ENCODE measurements at regions not wholly inside any gene's neighbourhood (a gene's known extent, or its start where the extent isn't known, plus 50 kb on each side); places are given as distances from the start of the nearest gene placed in this dataset.
A peak's percentile ranks its signal among the peaks of the same experiment; 100 is the strongest.

DNA sequence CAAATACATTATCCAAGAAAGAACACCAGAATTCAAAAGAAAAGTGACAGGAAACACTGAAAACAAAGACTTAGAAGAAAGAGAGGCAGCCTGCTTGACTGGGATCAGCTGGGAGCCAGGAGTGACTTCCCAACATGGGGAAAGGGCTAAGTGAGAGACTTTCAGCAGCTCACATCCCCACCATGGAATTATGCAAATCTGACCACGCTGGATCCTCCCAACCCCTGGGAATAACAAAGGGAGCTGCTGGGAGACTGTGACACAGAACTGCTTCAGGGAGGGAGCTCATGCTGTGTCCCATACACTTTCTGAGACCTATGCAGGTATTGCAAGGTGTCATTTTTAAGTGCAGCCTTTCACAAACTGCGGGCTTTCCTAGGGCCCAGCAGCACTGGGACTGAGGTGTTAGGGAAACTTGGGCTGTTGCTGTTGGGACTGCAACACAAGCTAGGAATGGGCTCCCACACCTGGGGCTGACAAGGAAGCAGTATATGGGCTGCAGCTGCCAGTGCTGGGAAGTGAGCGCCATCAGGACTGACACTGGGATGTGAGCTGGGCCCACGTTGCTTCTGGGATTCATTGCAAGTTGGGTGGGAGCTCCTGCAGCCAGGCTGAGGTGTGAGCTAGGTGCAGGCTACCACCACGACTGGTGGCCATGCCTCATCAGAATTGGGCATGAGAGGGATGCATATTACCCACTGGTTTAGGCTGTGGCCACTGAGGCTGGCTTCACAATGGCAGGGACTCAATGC, 139.1 kb downstream of the KDR start:
- DNase-seq = no peak

DNA sequence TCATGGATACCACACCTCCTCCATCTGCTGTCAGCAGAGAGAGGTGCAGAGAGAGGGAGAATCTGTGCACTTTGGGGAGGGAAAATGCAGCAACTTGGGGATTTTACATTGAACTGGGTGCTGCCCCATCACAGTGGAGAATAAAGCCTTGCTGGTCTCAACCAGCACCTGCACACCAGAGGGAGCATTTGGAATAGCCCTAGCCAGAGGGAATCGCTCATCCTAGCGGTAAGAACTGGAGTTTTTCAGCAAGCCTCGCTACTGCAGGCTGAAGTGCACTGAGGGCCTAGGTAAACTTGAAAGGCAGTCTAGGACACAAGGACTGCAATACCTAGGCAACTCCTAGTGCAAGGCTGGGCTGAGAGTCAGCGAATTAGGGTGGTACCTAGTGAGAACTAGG, 148.7 kb downstream of the KDR start:
- DNase-seq = no peak

DNA sequence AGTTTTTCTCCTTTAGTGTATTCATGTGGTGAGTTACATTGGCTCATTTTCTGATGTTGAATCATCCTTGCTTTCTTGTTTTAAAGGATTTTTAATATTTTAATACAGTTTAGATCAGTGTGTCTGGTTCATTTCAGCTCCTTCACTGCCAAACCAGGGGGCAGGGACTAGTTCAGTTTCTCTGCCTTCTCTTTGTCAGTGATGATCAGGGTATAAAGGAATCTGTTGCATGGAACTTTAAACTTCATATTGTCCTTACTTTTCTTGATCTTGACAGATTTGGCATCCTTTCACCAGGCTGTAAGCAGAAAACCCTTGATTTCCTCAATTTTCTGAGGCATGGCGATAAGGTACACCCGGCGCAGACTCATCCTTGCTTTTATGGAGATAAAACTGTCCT, 149.4 kb downstream of the KDR start:
- no peak for DNase-seq

DNA sequence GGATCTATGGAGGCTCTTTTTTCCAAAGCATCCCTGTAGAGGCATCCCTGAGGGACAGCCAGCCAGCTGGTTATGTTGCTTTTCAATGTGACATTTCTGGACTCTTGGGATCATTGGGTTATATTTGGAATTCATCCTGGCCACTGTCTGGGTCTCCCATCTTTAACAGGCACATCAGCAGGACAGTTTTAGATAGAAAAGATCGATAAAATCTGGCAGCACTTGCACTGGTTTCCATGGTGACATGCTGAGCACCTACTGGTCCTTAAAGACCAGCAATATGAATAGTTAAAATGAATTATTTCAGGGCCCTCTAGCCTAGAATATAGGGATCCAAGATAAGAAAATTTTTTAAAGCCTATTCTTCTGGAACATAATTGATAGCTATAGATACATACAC, 151.6 kb downstream of the KDR start:
- no peak for DNase-seq

DNA sequence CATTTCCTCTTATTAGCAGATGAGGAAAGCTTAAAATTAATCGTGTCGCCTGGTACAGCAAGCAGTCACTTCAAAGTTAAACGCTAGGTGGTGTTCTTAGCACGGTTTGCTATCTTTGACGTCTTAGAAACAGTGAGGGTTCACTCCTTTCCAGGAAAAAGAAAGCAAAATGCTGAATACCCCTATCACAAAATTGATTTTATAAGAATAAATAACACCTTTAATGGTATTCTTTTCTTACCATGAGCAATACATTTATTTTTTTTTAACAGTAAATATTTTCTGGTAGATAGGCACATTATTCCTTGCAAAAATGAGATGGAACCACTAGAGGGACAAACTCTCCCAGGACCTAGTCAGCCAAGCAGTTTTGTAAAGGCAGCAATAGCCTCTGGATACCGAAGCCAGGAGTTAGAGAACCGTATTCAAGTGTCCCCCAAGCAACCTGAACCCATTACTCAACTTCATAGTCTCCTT, 153.9 kb downstream of the KDR start:
- peak; percentile 13 for DNase-seq

DNA sequence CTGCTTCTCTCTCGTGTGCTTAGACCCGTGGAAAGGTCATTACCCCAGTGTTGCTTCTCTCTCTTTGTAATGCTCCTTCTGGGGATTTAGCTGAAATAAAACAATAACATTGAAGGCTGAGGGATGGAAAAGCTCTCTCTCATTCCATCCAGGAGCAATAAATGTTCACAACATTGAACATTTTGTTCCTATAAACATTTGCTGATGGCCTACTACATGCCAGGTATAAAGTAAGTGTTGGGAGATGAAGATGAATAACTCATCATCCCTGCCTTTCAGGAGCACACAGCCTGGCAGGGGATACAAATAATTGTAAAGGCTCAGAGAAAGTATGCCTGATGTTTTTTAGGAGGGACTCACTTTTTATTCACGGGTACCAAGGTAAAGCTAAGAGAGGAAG, 158.1 kb downstream of the KDR start:
- no peak for DNase-seq

DNA sequence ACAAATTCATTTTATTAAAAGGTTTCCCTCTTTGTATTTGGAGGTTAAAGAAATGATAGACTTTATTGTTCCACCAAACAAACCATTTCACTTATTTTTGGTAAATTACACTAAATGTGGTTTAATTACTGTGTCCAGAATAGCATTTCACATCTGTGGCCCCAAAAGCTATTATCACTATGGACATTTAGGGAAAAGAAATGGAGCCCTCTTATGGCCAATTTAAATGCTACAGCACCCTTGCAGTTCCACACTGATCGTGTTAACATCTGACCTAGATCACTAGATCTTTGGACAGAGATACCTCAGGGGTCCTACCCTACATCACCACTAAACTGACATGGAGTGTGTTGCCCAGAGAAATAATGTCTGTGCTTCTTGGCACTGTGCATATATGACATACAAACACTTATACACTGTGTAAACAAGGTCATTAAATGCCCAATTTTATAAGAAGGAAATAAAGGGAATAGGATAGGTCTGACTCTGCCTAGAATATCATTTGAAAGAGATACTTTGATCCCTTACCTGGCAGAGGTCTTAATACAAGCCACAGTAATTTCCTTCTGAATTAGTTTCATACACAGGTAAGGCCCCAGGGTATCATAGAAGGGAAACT, 163.9 kb downstream of the KDR start:
- DNase-seq = no peak

DNA sequence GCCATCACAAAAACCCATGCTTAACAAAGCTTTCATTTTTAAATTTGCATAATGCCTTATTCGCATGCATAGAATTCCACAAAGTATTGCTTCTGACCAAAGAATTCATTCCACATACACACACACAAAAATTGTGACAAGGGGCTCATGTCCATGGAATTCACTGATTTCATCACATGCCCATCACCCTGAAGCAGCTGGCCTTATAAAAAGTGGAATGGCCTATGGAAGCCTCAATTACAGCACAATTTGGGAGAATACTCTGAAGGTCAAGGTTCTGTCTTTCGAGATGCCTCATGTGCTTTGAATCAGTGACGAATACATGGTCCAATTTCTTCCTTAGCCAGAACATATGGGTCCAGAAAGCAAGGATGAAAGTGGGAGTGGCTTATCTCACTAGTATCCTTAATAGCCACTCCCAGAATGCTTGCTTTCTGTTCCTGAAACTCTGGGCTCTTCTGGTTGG, 165.7 kb downstream of the KDR start:
- no peak for DNase-seq

DNA sequence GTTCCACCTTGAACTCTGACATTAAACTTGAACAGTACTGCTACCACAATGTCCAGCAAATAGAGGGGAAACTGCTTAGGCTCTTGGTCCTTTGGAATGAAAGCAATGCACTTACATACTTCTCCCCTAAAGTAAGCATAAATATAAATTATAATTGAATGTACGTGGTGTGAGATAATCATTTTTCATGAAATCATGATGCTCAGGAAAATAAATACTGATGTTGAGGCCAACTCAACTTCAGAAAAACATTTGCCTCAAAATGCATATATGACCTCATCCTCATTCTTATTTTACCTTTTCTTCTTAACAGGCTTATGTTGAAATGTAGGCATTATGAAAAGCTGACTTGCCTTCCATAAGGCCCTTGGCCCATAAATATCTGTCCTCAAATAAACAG, 166.3 kb downstream of the KDR start:
- DNase-seq = no peak

DNA sequence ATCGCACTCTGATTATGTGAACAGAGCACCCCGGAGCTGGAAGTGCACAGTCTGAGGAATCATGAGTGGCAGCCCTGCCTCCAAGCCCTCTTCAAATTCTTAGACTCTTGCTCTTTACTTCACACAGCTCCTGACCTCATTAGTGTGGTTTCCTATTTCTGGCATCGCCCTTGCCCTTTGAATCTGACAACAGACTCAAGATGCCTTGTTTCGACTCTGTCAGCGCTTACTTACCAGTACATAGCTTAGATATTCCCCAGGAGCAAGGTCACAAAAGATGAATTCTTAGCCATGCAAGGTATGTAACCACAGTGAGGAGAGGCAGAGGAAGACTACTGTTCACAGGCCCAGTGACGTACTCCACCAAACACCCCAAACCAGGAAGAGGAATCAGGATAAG, 167.2 kb downstream of the KDR start:
- DNase-seq = no peak

DNA sequence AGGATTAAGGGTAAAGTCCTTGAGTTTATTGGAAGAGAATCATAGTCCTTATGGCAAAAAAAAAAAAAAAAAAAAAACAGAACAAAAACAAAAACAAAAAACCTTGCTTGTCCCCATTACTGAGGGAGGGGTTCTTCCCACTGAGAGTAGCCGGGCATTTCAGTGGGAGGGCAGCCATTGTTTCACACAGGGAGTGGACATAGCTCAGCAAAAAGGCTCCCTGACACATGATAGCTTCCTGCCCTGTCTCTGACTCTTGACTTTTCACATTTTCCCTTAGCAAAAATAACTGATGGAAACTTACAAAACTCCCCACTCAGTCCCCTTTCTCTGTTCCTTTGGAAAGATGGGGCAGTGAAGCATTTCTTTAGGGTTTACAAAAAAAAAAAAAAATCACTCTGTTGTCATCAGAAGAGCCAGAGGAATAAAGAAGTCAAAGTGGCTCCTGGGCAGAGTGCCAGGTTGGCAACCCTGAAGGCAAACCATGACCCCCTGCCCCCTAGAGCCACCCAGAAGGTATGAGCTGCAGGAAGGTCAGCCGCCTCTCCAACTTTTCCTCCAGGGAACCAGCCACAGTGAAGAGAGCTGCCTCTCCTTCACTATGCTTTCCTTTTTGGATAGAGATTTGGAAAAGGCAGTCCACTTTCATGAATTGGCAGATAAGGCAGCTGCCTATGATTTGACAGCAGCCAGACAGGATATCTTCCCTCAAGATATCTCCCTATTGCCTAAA, 170.6 kb downstream of the KDR start:
- no peak for DNase-seq

DNA sequence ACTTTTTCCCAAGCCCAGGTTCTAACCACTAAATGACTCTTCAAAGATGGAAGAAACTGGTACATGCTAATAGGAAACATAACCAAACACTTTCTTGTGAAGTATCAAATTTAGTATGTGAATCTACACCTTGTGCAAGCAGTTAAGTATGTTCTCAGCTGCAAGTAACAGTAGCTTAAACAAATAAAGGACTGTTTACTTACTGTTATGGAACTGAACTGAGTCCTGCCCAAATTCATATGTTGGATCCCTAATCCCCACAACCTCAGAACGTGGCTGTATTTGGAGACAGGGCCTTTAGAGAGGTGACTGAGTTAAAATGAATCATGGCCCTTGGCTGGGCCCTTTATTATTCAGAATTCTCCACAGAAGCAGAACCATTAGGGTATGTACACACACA, 178.7 kb downstream of the KDR start:
- DNase-seq = no peak

DNA sequence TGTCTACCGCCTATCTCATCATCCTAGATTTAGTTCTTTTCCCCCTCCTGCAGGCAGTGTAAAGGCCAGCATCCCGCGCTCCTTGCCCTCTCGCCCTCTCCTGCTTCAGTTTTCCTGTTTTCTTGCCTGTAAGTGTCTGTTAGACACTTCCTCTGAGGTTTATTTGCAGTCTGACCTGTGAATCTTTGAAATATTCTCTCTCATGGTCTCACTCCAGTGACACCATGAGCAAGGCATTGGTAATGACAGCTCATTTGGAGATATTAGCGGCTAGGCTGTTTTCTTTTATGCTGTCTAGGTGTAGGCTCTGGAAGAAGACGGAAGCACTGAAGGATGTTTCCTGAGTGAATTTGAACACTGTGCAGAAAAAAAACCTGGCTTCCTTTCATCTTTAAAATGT, 179.6 kb downstream of the KDR start:
- no peak for DNase-seq

DNA sequence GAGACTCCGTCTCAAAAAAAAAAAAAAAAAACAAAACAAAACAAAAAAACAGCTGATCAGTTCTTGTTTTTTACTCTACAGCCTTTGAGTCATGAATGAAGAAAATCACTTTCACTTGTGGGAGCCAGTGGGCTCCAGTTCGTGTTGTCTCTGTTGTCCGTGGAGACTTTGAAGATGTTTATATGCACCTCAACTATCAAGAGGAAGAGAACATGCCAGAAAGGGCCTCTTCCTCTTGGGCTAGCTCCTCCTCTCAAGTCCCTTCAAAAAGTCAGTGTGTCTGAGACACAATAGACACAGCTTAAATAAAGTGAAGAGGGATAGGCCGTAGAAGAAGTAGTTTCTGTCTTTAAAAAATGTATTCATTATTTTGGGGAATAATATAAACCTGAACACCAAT, 182.7 kb downstream of the KDR start:
- DNase-seq = no peak

DNA sequence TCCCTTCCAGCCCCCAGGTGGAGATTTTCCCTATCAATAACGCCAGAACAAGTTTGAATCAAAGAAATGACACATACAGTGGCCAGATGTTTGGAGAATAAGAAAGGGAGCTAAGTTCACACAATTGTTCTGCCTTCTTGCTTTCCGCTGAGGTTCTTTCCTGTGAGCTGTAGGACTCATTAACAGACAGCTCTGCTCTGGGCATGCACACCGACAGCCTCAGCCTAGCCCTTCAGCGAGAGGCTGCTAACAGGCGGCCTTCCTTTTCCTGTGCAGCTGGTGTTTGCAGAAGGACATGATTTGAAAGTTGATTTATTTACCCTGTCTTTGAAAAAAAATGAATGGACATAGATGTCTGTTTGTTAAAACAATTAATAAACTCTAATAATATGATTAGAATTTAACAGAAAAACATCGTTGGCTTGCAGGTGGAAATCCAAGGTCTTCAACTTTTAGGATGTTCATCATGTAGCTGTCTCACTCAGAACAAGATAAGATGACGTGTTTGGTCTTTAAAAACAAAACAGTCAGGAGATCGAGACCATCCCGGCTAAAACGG, 183.3 kb downstream of the KDR start:
- peak; percentile 31 for DNase-seq

DNA sequence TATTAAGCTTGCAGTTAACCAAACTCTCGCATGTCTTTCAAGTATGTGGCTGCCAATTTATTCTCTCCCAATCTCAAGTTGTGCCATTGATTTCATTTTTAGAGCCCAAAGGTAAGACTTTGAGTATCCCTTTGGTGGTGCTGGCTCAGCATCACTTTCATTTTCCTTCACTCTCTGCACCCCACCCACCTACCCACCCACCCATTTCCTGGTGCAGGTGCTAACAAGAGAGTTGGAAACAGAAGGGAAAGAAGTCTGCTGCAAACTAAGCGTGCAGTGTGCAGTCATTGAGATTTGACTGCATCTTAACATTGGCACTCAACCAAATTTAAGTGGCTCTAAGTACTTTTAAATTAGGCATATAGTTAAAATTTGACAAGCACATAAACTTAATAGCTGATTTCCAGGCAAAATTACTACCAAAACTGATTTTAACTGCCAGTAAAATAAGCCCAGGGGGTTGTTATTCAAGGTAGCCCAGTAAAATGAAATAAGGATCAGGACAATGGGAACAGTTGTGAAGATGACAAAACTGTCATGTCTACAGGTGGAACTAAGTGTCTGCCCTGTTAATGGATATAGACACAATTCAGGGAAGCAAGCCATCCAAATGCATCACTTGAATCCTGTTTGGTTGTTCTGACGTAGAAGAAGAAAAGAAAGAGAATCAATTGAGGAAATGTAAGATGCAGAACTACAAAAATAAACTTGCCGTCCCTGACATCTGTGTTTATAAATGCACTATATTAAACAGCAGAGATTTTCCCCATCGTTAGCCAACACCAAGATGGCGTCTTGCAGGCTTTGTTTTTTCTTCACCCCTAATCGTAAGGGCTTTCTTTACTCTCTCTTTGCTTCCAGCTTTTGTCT, 184.2 kb downstream of the KDR start:
- DNase-seq = no peak

DNA sequence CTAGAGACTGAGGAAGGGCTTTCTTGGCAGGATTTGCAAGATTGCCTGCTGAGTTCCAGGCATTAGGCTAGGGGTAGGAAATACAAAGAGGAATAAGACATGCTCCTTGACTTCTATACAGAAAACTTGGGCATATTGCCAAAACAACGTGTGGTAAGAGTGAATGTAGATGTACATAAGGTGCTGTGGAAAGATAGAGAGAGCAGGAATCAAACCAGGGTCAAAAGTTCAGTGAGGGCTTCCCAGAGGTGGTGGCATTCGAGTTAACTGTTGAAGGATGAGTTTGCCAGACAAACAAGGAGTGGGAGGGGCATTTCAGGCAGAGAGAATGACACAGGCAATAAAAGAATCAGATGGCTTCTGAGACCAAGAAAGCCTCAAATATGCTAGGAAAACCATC, 187.9 kb downstream of the KDR start:
- no peak for DNase-seq

DNA sequence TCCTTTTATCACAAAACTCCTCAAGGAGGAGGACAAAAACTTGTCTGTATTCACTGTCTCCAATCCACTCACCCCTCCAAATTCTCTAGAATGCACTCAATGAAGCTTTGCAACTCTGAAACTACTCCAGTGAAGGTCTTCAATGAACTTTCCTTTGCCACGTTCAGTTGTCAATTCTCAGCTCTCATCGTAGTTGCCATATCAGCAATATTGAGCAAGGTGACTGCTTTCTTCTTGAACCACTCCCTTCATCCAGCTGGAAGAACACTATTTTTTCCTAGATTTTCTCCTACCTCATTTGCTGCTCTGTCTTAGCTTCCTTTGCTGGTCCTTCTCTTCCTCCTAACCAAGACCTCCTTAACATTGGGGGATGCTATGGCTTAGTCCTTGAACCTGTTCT, 191.8 kb downstream of the KDR start:
- no peak for DNase-seq

DNA sequence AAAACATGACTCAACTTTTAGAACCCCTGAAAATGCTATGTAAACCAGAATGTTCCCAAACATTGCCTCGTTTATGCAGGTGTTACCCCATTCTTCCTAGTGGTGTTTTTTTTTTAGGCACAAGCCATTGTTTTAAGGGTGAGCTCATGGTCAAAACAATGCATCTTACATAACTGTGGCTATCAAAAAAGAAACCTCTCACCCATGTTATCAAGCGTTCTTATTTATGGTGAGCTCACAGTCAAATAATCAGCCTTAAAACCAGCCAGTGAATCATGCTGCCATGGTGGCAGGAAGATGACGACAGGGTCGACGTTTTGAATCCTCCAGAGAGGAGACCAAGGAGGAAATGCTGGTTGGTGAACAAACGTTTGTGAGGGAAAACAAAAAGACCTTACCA, 195.2 kb downstream of the KDR start:
- no peak for DNase-seq

DNA sequence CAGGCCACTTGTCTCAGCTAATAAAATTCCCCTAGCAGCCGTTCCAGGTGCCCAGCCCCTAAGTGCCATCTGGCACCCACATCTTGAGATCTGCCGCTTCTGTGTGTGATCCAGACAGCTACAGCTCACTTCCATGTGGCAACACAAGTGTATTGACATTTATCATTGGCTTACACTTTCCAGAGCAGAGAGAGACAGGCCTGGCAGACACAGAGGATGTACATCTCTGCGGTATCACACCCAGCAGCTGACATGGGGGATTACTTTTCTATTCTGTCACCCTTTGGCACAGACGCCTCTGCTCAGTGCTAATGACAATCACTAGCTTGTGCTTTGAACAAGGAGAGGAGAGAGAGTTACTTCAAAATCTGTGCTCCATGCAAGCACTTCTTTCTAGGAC, 195.9 kb downstream of the KDR start:
- no peak for DNase-seq

DNA sequence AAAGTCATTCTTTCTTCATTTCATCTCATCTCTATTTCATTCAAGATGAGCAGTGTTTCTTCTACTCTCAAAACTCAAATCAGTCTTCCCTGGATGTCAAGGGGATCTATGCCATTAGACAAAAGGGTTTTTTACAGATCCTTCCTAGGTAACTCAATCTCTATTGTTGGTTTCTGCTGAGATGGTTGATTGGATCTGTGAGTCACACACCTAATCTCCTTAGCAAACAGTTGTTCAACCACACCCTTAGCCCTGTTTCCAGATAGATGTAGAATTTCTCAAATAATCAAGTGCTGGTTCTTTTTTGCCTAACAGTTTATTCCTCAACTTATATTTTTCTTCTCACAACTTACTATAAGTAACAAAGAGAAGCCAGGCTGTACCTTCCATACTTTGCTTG, 200.5 kb downstream of the KDR start:
- no peak for DNase-seq

DNA sequence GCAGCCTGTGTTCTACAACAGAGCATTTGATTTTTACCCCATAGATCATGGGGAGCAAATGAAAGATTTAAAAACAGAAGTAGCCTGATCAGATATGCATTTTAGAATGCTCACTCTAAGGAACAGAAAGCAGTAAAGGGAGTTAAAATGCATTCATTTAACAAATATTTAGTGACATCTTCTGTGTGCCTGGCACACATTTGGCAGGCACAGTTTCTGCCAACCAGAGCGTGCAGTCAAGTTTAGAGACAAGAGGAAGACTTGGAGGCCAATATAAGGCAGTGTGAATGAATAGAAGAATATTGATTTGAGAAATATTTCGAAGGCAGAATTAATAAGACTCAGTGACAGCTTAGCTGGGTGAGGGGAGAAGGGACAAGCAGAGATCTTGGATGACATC, 210.1 kb downstream of the KDR start:
- no peak for DNase-seq

DNA sequence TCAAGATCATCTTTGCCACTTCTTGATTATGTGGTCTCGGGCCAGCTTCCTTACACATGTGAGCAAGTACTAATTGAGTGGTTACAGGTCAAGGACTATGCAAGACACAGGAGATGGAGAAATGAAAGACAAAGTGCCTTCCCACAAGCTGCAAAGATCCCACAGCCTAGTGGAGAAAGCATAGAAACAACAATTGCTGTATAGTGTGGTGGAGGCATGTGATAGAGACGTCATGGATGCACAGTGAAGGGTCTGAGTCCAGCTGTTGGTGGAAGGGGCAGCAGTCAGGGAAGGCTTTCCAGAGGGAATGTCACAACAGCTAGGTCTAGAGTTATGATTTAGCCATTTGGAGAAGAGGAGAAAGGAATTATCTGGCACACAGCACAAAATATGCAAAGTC, 210.6 kb downstream of the KDR start:
- no peak for DNase-seq
